ENCODE measurements at regions not wholly inside any gene's neighbourhood (a gene's known extent, or its start where the extent isn't known, plus 50 kb on each side); places are given as distances from the start of the nearest gene placed in this dataset.

- H3K4me3 ChIP-seq (ENCODE audit: low read depth, low read length), result no peak overlapping the region
- TF ChIP-seq CTCF (IDR thresholded peaks at IDR 0.05; ENCODE audit: low read depth, low read length), result no peak
Observed at GRCh38 chr1:222956601-222957000, 141.8 kb downstream of the DISP1 start.

- no peak overlapping the region for H3K4me3 ChIP-seq (ENCODE audit: low read depth, low read length)
- TF ChIP-seq CTCF (IDR thresholded peaks at IDR 0.05; ENCODE audit: low read depth, low read length), result no peak
Observed at GRCh38 chr1:222967466-222968240, 152.8 kb downstream of the DISP1 start.

GRCh38 chr1:222970040-222970439 is 155.2 kb downstream of the DISP1 start:
- TF ChIP-seq CTCF (IDR thresholded peaks at IDR 0.05; ENCODE audit: low read depth, low read length), result no peak
- H3K4me3 ChIP-seq (ENCODE audit: low read depth, low read length), result no peak overlapping the region

GRCh38 chr1:222970711-222971110 is 155.9 kb downstream of the DISP1 start:
- TF ChIP-seq CTCF (IDR thresholded peaks at IDR 0.05; ENCODE audit: low read depth, low read length), result no peak
- H3K4me3 ChIP-seq (ENCODE audit: low read depth, low read length), result no peak overlapping the region

GRCh38 chr1:222971146-222971545 is 156.3 kb downstream of the DISP1 start:
- no peak for TF ChIP-seq CTCF (IDR thresholded peaks at IDR 0.05; ENCODE audit: low read depth, low read length)
- no peak overlapping the region for H3K4me3 ChIP-seq (ENCODE audit: low read depth, low read length)

GRCh38 chr1:222973561-222973960 is 158.7 kb downstream of the DISP1 start:
- H3K4me3 ChIP-seq (ENCODE audit: low read depth, low read length), result no peak overlapping the region
- TF ChIP-seq CTCF (IDR thresholded peaks at IDR 0.05; ENCODE audit: low read depth, low read length), result no peak

GRCh38 chr1:222974496-222974895 is 159.7 kb downstream of the DISP1 start:
- TF ChIP-seq CTCF (IDR thresholded peaks at IDR 0.05; ENCODE audit: low read depth, low read length), result no peak
- no peak overlapping the region for H3K4me3 ChIP-seq (ENCODE audit: low read depth, low read length)
